ENCODE measurements at regions not wholly inside any gene's neighbourhood (a gene's known extent, or its start where the extent isn't known, plus 50 kb on each side); places are given as distances from the start of the nearest gene placed in this dataset.

GRCh38 chr3:194998948-194999347 lies 272.0 kb downstream of the XXYLT1 start:
- no peak for DNase-seq

- no peak for DNase-seq
Measured at GRCh38 chr3:194999491-194999890, 271.5 kb downstream of the XXYLT1 start.

GRCh38 chr3:195001261-195001660 lies 269.7 kb downstream of the XXYLT1 start:
- DNase-seq = no peak

- peak; percentile 99 for DNase-seq
Measured at GRCh38 chr3:195001961-195002861, 268.7 kb downstream of the XXYLT1 start.

- no peak for DNase-seq
Measured at GRCh38 chr3:195003006-195003892, 267.7 kb downstream of the XXYLT1 start.

GRCh38 chr3:195003893-195004289 lies 267.1 kb downstream of the XXYLT1 start:
- no peak for DNase-seq

GRCh38 chr3:195004512-195005250 lies 266.3 kb downstream of the XXYLT1 start:
- no peak for DNase-seq

GRCh38 chr3:195005251-195005620 lies 265.7 kb downstream of the XXYLT1 start:
- DNase-seq = no peak

GRCh38 chr3:195005759-195006510 lies 265.0 kb downstream of the XXYLT1 start:
- no peak for DNase-seq

GRCh38 chr3:195007151-195007550 lies 263.8 kb downstream of the XXYLT1 start:
- DNase-seq = no peak

GRCh38 chr3:195007766-195008165 lies 263.2 kb downstream of the XXYLT1 start:
- no peak for DNase-seq

GRCh38 chr3:195008816-195009215 lies 262.1 kb downstream of the XXYLT1 start:
- no peak for DNase-seq

GRCh38 chr3:195009616-195010015 lies 261.3 kb downstream of the XXYLT1 start:
- no peak for DNase-seq

- DNase-seq = no peak
Measured at GRCh38 chr3:195010551-195011100, 260.3 kb downstream of the XXYLT1 start.

GRCh38 chr3:195011231-195011834 lies 259.6 kb downstream of the XXYLT1 start:
- no peak for DNase-seq

GRCh38 chr3:195012100-195012499 lies 258.9 kb downstream of the XXYLT1 start:
- no peak for DNase-seq

- no peak for DNase-seq
Measured at GRCh38 chr3:195012571-195012970, 258.4 kb downstream of the XXYLT1 start.

- no peak for DNase-seq
Measured at GRCh38 chr3:195013411-195014361, 257.3 kb downstream of the XXYLT1 start.

GRCh38 chr3:195015021-195015420 lies 255.9 kb downstream of the XXYLT1 start:
- no peak for DNase-seq

- no peak for DNase-seq
Measured at GRCh38 chr3:195017151-195017550, 253.8 kb downstream of the XXYLT1 start.
